ENCODE measurements at regions not wholly inside any gene's neighbourhood (a gene's known extent, or its start where the extent isn't known, plus 50 kb on each side); places are given as distances from the start of the nearest gene placed in this dataset.

- no peak for TF ChIP-seq PKNOX1 (IDR thresholded peaks at IDR 0.05)
- no peak for TF ChIP-seq SUZ12 (IDR thresholded peaks at IDR 0.05)
- TF ChIP-seq FOXA1 (IDR thresholded peaks at IDR 0.05), result no peak
- no peak for TF ChIP-seq SP1 (IDR thresholded peaks at IDR 0.05)
Observed at GRCh38 chr5:2913281-2913680, 161.8 kb upstream of the IRX2 start.

Measured in HEK293T (cell line).